GM12878 (cell line): ENCODE measurements at regions not wholly inside any gene's neighbourhood (a gene's known extent, or its start where the extent isn't known, plus 50 kb on each side); places are given as distances from the start of the nearest gene placed in this dataset.

Experiments
- ATAC-seq: fragments of 200-7000 bp; cut with Tn5 transposase; 3 replicates; pipeline ENCODE4 v1.9.1; 2020; ENCODE audit warnings: mild to moderate bottlenecking, moderate library complexity
- BruUV-seq: library from RNA; stranded (reverse); fragments of 400-500 nt; replicated peaks from 2 replicates; lab custom pipeline; 2021; lab: Mats Ljungman, UMichigan
- CTCF ChIA-PET: fragments of 300-600 bp; sonication (Branson Sonifier 250); formaldehyde crosslinking; extraction: SDS; loops from one replicate; lab custom pipeline; 2021; ENCODE audit warnings: inconsistent platforms; lab: Yijun Ruan, JAX
- POLR2A ChIA-PET: fragments of 350-600 bp; formaldehyde crosslinking; extraction: SDS; loops from one replicate; lab custom pipeline; 2021; ENCODE audit warnings: inconsistent platforms; lab: Charles Lee
- RAD21 ChIA-PET: fragments of 300-600 bp; sonication (Branson Sonifier 250); formaldehyde crosslinking; loops from one replicate; lab custom pipeline; 2023; ENCODE audit warnings: antibody characterized with exemption; ENCODE audit not compliant: unreplicated experiment; lab: Charles Lee
- SMC1A ChIA-PET: fragments of 300-600 bp; sonication (Branson Sonifier 250); formaldehyde crosslinking; loops from one replicate; lab custom pipeline; 2023; ENCODE audit not compliant: unreplicated experiment, uncharacterized antibody; lab: Charles Lee
- DNase-seq: peaks from one replicate; pipeline ENCODE4 v3.0.0-alpha.2; 2011; ENCODE audit warnings: low read depth, low spot score
- FAIRE-seq: peaks from 3 replicates; lab custom pipeline; 2011; peaks lifted over from hg19 to GRCh38; lab: Jason Lieb, UNC
- H2AFZ ChIP-seq: 2 replicates; pipeline ENCODE4 v1.6.0; 2011; ENCODE audit warnings: low read depth, low read length, control low read depth; ENCODE audit not compliant: control insufficient read depth
- H3K27ac ChIP-seq: 2 replicates; pipeline ENCODE4 v1.5.1; 2011; ENCODE audit warnings: control low read depth; ENCODE audit not compliant: control insufficient read depth, insufficient read depth
- H3K27me3 ChIP-seq, 2 experiments: replicated peaks in 1 of 2; 2 replicates each; pipeline versions ENCODE4 v1.6.0 to v1.6.1; 2011; ENCODE audit warnings: low read length in 1 of 2; ENCODE audit not compliant: control insufficient read depth in 2 of 2, insufficient read depth in 2 of 2
- H3K36me3 ChIP-seq, 2 experiments: 2 replicates each; pipeline ENCODE4 v1.5.1; 2011; ENCODE audit warnings: low read length in 1 of 2; ENCODE audit not compliant: control insufficient read depth in 2 of 2, insufficient read depth in 2 of 2
- H3K4me1 ChIP-seq: 2 replicates; pipeline ENCODE4 v1.6.1; 2011; ENCODE audit warnings: mild to moderate bottlenecking, low read length, moderate library complexity, mixed read lengths; ENCODE audit not compliant: control insufficient read depth, insufficient read depth
- H3K4me2 ChIP-seq: 2 replicates; pipeline ENCODE4 v1.6.0; 2011; ENCODE audit warnings: control low read depth; ENCODE audit not compliant: control insufficient read depth, insufficient read depth
- H3K4me3 ChIP-seq: fragments of 200-600 bp; sonication (generic); 2 replicates; pipeline ENCODE4 v1.5.1; 2016
- H3K79me2 ChIP-seq: 2 replicates; pipeline ENCODE4 v1.6.0; 2011; ENCODE audit warnings: low read length; ENCODE audit not compliant: control insufficient read depth, insufficient read depth
- H3K9ac ChIP-seq: 2 replicates; pipeline ENCODE4 v1.8.0; 2011; ENCODE audit warnings: low read length, control low read depth, mixed read lengths; ENCODE audit not compliant: control insufficient read depth, insufficient read depth
- H3K9me3 ChIP-seq: replicated peaks from 3 replicates; pipeline ENCODE4 v1.5.1; 2011; ENCODE audit warnings: mild to moderate bottlenecking, low read length; ENCODE audit not compliant: control insufficient read depth, insufficient read depth
- H4K20me1 ChIP-seq: 2 replicates; pipeline ENCODE4 v1.6.0; 2011; ENCODE audit not compliant: control insufficient read depth, insufficient read depth
- ASH2L ChIP-seq: fragments of 300-600, 200-600 bp; sonication (generic); IDR thresholded peaks from 2 replicates; pipeline ENCODE4 v1.6.1; 2017; ENCODE audit warnings: low read depth, mild to moderate bottlenecking, borderline replicate concordance
- ATF7 ChIP-seq: fragments of 450-650 bp; IDR thresholded peaks from 2 replicates; pipeline ENCODE4 v1.6.1; 2016; ENCODE audit warnings: low read depth, mild to moderate bottlenecking
- CTCF ChIP-seq, 3 experiments: IDR thresholded peaks in 2 of 3; conservative IDR thresholded peaks in 1 of 3; 2 replicates each; pipeline ENCODE4 v1.5.1; 2011; ENCODE audit warnings: low read depth in 3 of 3, low read length in 3 of 3, mild to moderate bottlenecking in 3 of 3, control low read depth in 2 of 3, moderate library complexity in 2 of 3, inconsistent platforms in 1 of 3, mixed read lengths in 1 of 3; ENCODE audit not compliant: control insufficient read depth in 2 of 3, insufficient read depth in 1 of 3; ENCODE audit errors: extremely low read depth in 1 of 3
- MTA2 ChIP-seq: fragments of 450-650 bp; IDR thresholded peaks from 2 replicates; pipeline ENCODE4 v1.6.1; 2016; ENCODE audit warnings: low read depth, mild to moderate bottlenecking, moderate library complexity
- MYB ChIP-seq: fragments of 150-350 bp; IDR thresholded peaks from 2 replicates; pipeline ENCODE4 v1.6.1; 2014; ENCODE audit warnings: mild to moderate bottlenecking, low read depth, low read length, borderline replicate concordance
- NFYA ChIP-seq: IDR thresholded peaks from 2 replicates; pipeline ENCODE4 v1.6.1; 2011; ENCODE audit warnings: low read depth, mild to moderate bottlenecking, low read length, improper control_type of control experiment, borderline replicate concordance
- PKNOX1 ChIP-seq: fragments of 450-650 bp; IDR thresholded peaks from 2 replicates; pipeline ENCODE4 v1.6.1; 2016; ENCODE audit warnings: mild to moderate bottlenecking
- RAD51 ChIP-seq: fragments of 450-650 bp; IDR thresholded peaks from 2 replicates; pipeline ENCODE4 v1.6.1; 2016; ENCODE audit warnings: moderate library complexity, mild to moderate bottlenecking, inconsistent platforms
- SIN3A ChIP-seq: IDR thresholded peaks from 2 replicates; pipeline ENCODE4 v1.6.1; 2012; ENCODE audit warnings: low read depth, low read length, improper control_type of control experiment
- SREBF2 ChIP-seq: IDR thresholded peaks from 2 replicates; pipeline ENCODE4 v1.6.1; 2012; ENCODE audit warnings: mild to moderate bottlenecking, low read length
- STAT1 ChIP-seq: fragments of 450-650 bp; conservative IDR thresholded peaks from 2 replicates; pipeline ENCODE4 v1.6.1; 2014; ENCODE audit warnings: antibody characterized with exemption, mild to moderate bottlenecking
- TCF7 ChIP-seq: IDR thresholded peaks from 2 replicates; pipeline ENCODE4 v1.6.1; 2014; ENCODE audit warnings: antibody characterized with exemption, borderline replicate concordance
- WGBS: methylation state at CpG from one replicate; pipeline ENCODE4 v1.1.6; 2016; ENCODE audit warnings: low lambda C conversion rate; ENCODE audit not compliant: insufficient replicate concordance, insufficient coverage; ENCODE audit errors: missing lambda C conversion rate; 5-methylcytosine and 5-hydroxymethylcytosine counted together
- in situ Hi-C: fragments of 300-500 bp; cut with MboI; formaldehyde crosslinking; loops from 9 replicates; pipeline ENCODE4 v1.14.3; 2018; ENCODE audit warnings: mixed read lengths
- intact Hi-C: fragments of 100-400 bp; cut with micrococcal nuclease; formaldehyde crosslinking; loops from one replicate; pipeline ENCODE4 v1.14.2; 2022; ENCODE audit not compliant: unreplicated experiment
- TF ChIP-seq, protein P1 (sequence below): IDR thresholded peaks from 2 replicates; pipeline ENCODE4 v1.6.1; 2012; ENCODE audit warnings: low read depth, low read length, improper control_type of control experiment
- TF ChIP-seq, protein P2 (sequence below): IDR thresholded peaks from 2 replicates; pipeline ENCODE4 v1.6.1; 2012; ENCODE audit warnings: low read depth, low read length, improper control_type of control experiment

- Histone ChIP-seq H3K36me3 (no peaks in the 10 kb centered on the region), H3K79me2 (no peaks in the 10 kb centered on the region), H3K27me3 (no peaks in the 10 kb centered on the region), H2AFZ (no peak overlapping the region), H3K9ac (no peak overlapping the region), H3K9me3 (no peaks in the 10 kb centered on the region), H3K27ac (no peak overlapping the region), H3K4me1 (no peaks in the 10 kb centered on the region), H4K20me1 (no peaks in the 10 kb centered on the region), H3K4me3 (no peak overlapping the region), H3K4me2 (no peak overlapping the region)
- intact Hi-C loops: no loop called here
- SMC1A ChIA-PET: interaction anchor here (0.8 to 1.8 kb wide), 4 partner anchors 16 to 111 kb away, joined by 3 read pairs; no protein-coding TSS in a partner anchor
- CTCF ChIA-PET: no interaction called here
- DNase-seq: no peak
- no peak for TF ChIP-seq CTCF (IDR thresholded peaks at IDR 0.05 in 2 of 3, conservative IDR thresholded peaks at IDR 0.05 in 1 of 3; ENCODE audit: control insufficient read depth in 2 of 3, extremely low read depth in 1 of 3, insufficient read depth in 1 of 3, low read depth in 3 of 3, low read length in 3 of 3)
- TF ChIP-seq, protein P1, sequence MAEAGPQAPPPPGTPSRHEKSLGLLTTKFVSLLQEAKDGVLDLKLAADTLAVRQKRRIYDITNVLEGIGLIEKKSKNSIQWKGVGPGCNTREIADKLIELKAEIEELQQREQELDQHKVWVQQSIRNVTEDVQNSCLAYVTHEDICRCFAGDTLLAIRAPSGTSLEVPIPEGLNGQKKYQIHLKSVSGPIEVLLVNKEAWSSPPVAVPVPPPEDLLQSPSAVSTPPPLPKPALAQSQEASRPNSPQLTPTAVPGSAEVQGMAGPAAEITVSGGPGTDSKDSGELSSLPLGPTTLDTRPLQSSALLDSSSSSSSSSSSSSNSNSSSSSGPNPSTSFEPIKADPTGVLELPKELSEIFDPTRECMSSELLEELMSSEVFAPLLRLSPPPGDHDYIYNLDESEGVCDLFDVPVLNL: no peak
- no peak for TF ChIP-seq ATF7
- TF ChIP-seq RAD51: no peak
- no peak for TF ChIP-seq MTA2
- TF ChIP-seq, protein P2, sequence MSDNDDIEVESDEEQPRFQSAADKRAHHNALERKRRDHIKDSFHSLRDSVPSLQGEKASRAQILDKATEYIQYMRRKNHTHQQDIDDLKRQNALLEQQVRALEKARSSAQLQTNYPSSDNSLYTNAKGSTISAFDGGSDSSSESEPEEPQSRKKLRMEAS: no peak
- TF ChIP-seq ASH2L: no peak
- no peak for TF ChIP-seq TCF7
- no peak for TF ChIP-seq NFYA
- no peak for TF ChIP-seq PKNOX1
- TF ChIP-seq SREBF2: no peak
- no peak for TF ChIP-seq SIN3A
- TF ChIP-seq STAT1: no peak
- TF ChIP-seq MYB: no peak
- in situ Hi-C loops: no loop called here
- RAD21 ChIA-PET: no interaction called here
- BruUV-seq: no TSS peak
- POLR2A ChIA-PET: interaction anchor here (0.6 to 0.9 kb wide), 3 partner anchors 20 to 446 kb away, joined by 3 to 4 read pairs (median 4); no protein-coding TSS in a partner anchor
- 50% methylated on average over 17 of the region's 17 CpGs for WGBS
- no peak for FAIRE-seq
- ATAC-seq: no peak
Measured at GRCh38 chr13:107034236-107034872, 466.4 kb upstream of the ARGLU1 start.
